ENCODE measurements at regions not wholly inside any gene's neighbourhood (a gene's known extent, or its start where the extent isn't known, plus 50 kb on each side); places are given as distances from the start of the nearest gene placed in this dataset.

DNA sequence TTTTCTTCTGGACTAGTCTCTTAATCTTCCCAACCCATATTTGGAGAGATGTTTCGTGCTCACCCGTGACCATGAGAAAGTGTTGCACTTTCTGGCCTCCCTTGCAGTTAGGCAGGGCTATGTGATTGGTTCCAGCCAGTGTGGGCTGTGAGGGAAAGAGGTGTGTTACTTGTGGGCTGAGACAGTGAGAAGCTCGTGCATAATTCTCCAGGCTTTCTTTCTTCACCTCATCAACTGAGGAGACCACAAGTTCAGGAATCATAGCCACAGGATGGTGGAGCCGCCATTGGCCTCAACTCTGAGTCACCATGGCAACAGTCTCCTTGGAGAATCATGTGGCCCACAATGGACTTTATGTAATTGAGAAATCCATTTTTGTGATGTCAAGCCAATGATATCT is 57.5 kb upstream of the FUCA2 start:
- no peak overlapping the region for H3K9ac ChIP-seq (ENCODE audit: low read depth in 2 of 2, low read length in 2 of 2)
- TF ChIP-seq, protein P1, sequence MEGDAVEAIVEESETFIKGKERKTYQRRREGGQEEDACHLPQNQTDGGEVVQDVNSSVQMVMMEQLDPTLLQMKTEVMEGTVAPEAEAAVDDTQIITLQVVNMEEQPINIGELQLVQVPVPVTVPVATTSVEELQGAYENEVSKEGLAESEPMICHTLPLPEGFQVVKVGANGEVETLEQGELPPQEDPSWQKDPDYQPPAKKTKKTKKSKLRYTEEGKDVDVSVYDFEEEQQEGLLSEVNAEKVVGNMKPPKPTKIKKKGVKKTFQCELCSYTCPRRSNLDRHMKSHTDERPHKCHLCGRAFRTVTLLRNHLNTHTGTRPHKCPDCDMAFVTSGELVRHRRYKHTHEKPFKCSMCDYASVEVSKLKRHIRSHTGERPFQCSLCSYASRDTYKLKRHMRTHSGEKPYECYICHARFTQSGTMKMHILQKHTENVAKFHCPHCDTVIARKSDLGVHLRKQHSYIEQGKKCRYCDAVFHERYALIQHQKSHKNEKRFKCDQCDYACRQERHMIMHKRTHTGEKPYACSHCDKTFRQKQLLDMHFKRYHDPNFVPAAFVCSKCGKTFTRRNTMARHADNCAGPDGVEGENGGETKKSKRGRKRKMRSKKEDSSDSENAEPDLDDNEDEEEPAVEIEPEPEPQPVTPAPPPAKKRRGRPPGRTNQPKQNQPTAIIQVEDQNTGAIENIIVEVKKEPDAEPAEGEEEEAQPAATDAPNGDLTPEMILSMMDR (IDR thresholded peaks at IDR 0.05) = no peak
- no peak overlapping the region for H3K27ac ChIP-seq
- H3K36me3 ChIP-seq = no peaks in the 10 kb centered on the region
- no peak for DNase-seq
- H3K9me3 ChIP-seq = no peaks in the 10 kb centered on the region
- H3K27me3 ChIP-seq = no peaks in the 10 kb centered on the region
- H3K4me3 ChIP-seq = no peak overlapping the region
- no peaks in the 10 kb centered on the region for H3K4me1 ChIP-seq
- intact Hi-C loops (cut with DNase I) = no loop called here

DNA sequence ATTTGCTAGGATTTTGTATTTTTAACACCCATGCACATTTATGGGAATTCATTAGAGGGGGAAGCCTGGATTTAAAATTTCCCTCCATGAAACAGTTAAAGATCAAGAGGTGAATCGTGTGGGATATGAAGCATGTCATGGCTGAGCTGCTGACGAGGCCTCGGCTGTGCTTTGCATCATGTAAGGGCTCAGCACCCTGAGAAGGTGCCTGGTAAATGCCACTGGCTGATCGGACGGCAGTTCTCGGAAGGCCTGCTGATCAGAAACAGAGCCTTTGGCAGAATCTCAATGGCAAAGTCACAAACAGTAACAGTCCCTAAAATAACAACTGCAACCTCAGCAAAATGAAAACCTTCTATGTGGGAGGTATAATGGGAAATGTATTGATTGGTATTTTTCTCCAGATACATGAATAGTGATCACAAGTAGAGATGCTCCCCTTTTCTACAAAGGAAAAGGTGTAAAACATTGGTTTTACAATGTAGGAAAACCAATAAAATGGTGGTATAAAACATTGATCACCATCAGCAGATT is 53.0 kb upstream of the FUCA2 start:
- H3K4me1 ChIP-seq = no peaks in the 10 kb centered on the region
- DNase-seq = no peak
- no peaks in the 10 kb centered on the region for H3K9me3 ChIP-seq
- TF ChIP-seq, protein P1 (IDR thresholded peaks at IDR 0.05) = no peak
- no peak overlapping the region for H3K9ac ChIP-seq (ENCODE audit: low read depth in 2 of 2, low read length in 2 of 2)
- no peaks in the 10 kb centered on the region for H3K36me3 ChIP-seq
- H3K4me3 ChIP-seq = no peak overlapping the region
- H3K27ac ChIP-seq = no peak overlapping the region
- H3K27me3 ChIP-seq = no peaks in the 10 kb centered on the region
- intact Hi-C loops (cut with DNase I) = no loop called here

DNA sequence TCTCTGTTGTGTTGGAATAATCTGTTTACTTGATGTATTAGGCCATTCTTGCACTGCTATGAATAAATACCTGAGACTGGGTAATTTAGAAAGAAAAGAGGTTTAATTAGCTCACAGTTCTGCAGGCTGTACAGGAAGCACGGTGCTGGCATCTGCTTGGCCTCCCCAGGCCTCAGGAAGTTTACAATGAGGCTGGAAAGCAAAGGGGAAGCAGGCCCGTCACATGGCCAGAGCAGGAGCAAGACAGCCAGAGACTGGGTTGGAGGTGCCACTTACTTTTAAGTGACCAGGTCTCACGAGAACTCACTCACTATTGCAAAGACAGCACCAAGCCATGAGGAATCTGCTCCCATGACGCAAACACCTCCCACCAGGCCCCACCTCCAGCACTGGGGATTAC is 50.6 kb upstream of the FUCA2 start:
- Histone ChIP-seq H3K27me3 (no peaks in the 10 kb centered on the region), H3K36me3 (no peaks in the 10 kb centered on the region), H3K9ac (ENCODE audit: low read depth in 2 of 2, low read length in 2 of 2) (no peak overlapping the region), H3K4me3 (no peak overlapping the region), H3K4me1 (no peaks in the 10 kb centered on the region), H3K27ac (no peak overlapping the region), H3K9me3 (no peaks in the 10 kb centered on the region)
- TF ChIP-seq, protein P1 (IDR thresholded peaks at IDR 0.05) = no peak
- no peak for DNase-seq
- intact Hi-C loops (cut with DNase I) = no loop called here

Measured in colonic mucosa (tissue), 4 donors.